ENCODE measurements at regions not wholly inside any gene's neighbourhood (a gene's known extent, or its start where the extent isn't known, plus 50 kb on each side); places are given as distances from the start of the nearest gene placed in this dataset.

- TF ChIP-seq, protein P1, sequence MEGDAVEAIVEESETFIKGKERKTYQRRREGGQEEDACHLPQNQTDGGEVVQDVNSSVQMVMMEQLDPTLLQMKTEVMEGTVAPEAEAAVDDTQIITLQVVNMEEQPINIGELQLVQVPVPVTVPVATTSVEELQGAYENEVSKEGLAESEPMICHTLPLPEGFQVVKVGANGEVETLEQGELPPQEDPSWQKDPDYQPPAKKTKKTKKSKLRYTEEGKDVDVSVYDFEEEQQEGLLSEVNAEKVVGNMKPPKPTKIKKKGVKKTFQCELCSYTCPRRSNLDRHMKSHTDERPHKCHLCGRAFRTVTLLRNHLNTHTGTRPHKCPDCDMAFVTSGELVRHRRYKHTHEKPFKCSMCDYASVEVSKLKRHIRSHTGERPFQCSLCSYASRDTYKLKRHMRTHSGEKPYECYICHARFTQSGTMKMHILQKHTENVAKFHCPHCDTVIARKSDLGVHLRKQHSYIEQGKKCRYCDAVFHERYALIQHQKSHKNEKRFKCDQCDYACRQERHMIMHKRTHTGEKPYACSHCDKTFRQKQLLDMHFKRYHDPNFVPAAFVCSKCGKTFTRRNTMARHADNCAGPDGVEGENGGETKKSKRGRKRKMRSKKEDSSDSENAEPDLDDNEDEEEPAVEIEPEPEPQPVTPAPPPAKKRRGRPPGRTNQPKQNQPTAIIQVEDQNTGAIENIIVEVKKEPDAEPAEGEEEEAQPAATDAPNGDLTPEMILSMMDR (conservative IDR thresholded peaks at IDR 0.05; ENCODE audit: low read length): no peak
- no peak for TF ChIP-seq EZH2phosphoT487 (IDR thresholded peaks at IDR 0.05; ENCODE audit: borderline replicate concordance)
Measured at GRCh38 chr7:49403844-49404243, 369.6 kb upstream of the VWC2 start.

Measured in Loucy (cell line).